DND-41 (cell line): ENCODE measurements at regions not wholly inside any gene's neighbourhood (a gene's known extent, or its start where the extent isn't known, plus 50 kb on each side); places are given as distances from the start of the nearest gene placed in this dataset.

Experiments
- EZH2 ChIP-seq: IDR thresholded peaks from 3 replicates; pipeline ENCODE4 v1.6.1; 2012; ENCODE audit warnings: borderline replicate concordance, low read depth, mild to moderate bottlenecking, moderate library complexity, low read length, inconsistent platforms; ENCODE audit not compliant: severe bottlenecking
- TF ChIP-seq, protein P1 (sequence below): IDR thresholded peaks from 2 replicates; pipeline ENCODE4 v1.5.1; 2012; ENCODE audit warnings: borderline replicate concordance, low read length, moderate library complexity, mild to moderate bottlenecking; ENCODE audit not compliant: poor library complexity, severe bottlenecking; ENCODE audit errors: extremely low read depth

DNA sequence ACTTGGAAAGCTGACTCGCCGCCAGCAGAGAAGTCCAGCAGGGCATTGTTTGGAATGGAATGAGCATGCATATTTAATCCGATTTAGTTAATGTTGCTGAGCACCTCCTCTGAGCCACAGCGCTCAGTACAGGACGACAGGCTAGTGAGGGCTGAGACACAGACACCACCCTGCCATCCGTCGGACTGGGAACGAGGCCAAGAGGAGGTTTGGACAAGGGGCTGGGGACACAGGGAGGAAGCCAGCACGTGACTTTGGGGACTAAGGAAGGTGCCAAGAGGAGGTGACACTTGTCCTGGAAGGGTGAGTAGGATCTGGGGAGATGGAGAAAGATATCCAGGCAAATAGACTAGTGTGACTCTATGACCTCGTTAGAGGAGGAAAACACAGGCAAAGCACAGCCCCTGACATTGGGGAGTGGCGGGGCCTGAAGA is 152.5 kb upstream of the ECI2 start:
- TF ChIP-seq EZH2 = no peak
- TF ChIP-seq, protein P1, sequence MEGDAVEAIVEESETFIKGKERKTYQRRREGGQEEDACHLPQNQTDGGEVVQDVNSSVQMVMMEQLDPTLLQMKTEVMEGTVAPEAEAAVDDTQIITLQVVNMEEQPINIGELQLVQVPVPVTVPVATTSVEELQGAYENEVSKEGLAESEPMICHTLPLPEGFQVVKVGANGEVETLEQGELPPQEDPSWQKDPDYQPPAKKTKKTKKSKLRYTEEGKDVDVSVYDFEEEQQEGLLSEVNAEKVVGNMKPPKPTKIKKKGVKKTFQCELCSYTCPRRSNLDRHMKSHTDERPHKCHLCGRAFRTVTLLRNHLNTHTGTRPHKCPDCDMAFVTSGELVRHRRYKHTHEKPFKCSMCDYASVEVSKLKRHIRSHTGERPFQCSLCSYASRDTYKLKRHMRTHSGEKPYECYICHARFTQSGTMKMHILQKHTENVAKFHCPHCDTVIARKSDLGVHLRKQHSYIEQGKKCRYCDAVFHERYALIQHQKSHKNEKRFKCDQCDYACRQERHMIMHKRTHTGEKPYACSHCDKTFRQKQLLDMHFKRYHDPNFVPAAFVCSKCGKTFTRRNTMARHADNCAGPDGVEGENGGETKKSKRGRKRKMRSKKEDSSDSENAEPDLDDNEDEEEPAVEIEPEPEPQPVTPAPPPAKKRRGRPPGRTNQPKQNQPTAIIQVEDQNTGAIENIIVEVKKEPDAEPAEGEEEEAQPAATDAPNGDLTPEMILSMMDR = no peak
